ENCODE measurements at regions not wholly inside any gene's neighbourhood (a gene's known extent, or its start where the extent isn't known, plus 50 kb on each side); places are given as distances from the start of the nearest gene placed in this dataset.

- no peaks in the 10 kb centered on the region for H3K79me2 ChIP-seq (ENCODE audit: control insufficient read depth, insufficient read depth, low read length)
- peaks cover 0 to 2% of the 10 kb centered on the region in 2 experiments; a peak in 2 of 4 replicates for H3K27me3 ChIP-seq (replicated peaks in 1 of 2; ENCODE audit: control insufficient read depth in 2 of 2, insufficient read depth in 2 of 2, low read length in 1 of 2)
- POLR2A ChIA-PET: no interaction called here
- ATAC-seq: no peak
- no peak for DNase-seq (ENCODE audit: low read depth, low spot score)
- no peak overlapping the region for H3K27ac ChIP-seq (ENCODE audit: control insufficient read depth, insufficient read depth)
- SMC1A ChIA-PET (ENCODE audit: uncharacterized antibody, unreplicated experiment): no interaction called here
- no peaks in the 10 kb centered on the region for H3K4me1 ChIP-seq (ENCODE audit: control insufficient read depth, insufficient read depth, low read length)
- H3K9me3 ChIP-seq (replicated peaks; ENCODE audit: control insufficient read depth, insufficient read depth, low read length): no peaks in the 10 kb centered on the region
- CTCF ChIA-PET: no interaction called here
- RAD21 ChIA-PET (ENCODE audit: unreplicated experiment): no interaction called here
- H3K4me2 ChIP-seq (ENCODE audit: control insufficient read depth, insufficient read depth): no peak overlapping the region
- H3K9ac ChIP-seq (ENCODE audit: control insufficient read depth, insufficient read depth, low read length): no peak overlapping the region
- TF ChIP-seq HDGF (IDR thresholded peaks at IDR 0.05) (no peak), NBN (IDR thresholded peaks at IDR 0.05) (no peak), ZBED1 (IDR thresholded peaks at IDR 0.05; ENCODE audit: borderline replicate concordance) (no peak)
- BruUV-seq (replicated peaks): no TSS peak
- H3K4me3 ChIP-seq: no peak overlapping the region
- H3K36me3 ChIP-seq (ENCODE audit: control insufficient read depth in 2 of 2, insufficient read depth in 2 of 2, low read length in 1 of 2): no peaks in the 10 kb centered on the region
- WGBS (ENCODE audit: insufficient coverage, insufficient replicate concordance, low lambda C conversion rate, missing lambda C conversion rate): 13% methylated on average over 7 of the region's 7 CpGs
- in situ Hi-C loops (cut with MboI) (no loop called here), intact Hi-C loops (cut with micrococcal nuclease; ENCODE audit: unreplicated experiment) (no loop called here)
- H2AFZ ChIP-seq (ENCODE audit: control insufficient read depth, low read depth, low read length): no peak overlapping the region
- FAIRE-seq: no peak
- H4K20me1 ChIP-seq (ENCODE audit: control insufficient read depth, insufficient read depth): no peaks in the 10 kb centered on the region
Observed at GRCh38 chr10:69709366-69709941, 79.4 kb downstream of the FAM241B start.

GRCh38 chr10:69710008-69710888 is 80.2 kb downstream of the FAM241B start:
- H3K9me3 ChIP-seq (replicated peaks; ENCODE audit: control insufficient read depth, insufficient read depth, low read length): no peaks in the 10 kb centered on the region
- ChIA-PET POLR2A (no interaction called here), RAD21 (ENCODE audit: unreplicated experiment) (no interaction called here), CTCF (no interaction called here), SMC1A (ENCODE audit: uncharacterized antibody, unreplicated experiment) (no interaction called here)
- TF ChIP-seq BRCA1 (IDR thresholded peaks at IDR 0.05; ENCODE audit: low read depth, low read length): no peak
- TF ChIP-seq CBX3 (IDR thresholded peaks at IDR 0.05; ENCODE audit: borderline replicate concordance, low read depth): no peak
- no peak for TF ChIP-seq ZBED1 (IDR thresholded peaks at IDR 0.05; ENCODE audit: borderline replicate concordance)
- TF ChIP-seq CREB1 (IDR thresholded peaks at IDR 0.05; ENCODE audit: low read depth): no peak
- no peak for TF ChIP-seq USF1 (IDR thresholded peaks at IDR 0.05; ENCODE audit: borderline replicate concordance, extremely low read length, insufficient read depth, low read depth, low read length)
- no peak overlapping the region for H3K27ac ChIP-seq (ENCODE audit: control insufficient read depth, insufficient read depth)
- H3K27me3 ChIP-seq (replicated peaks in 1 of 2; ENCODE audit: control insufficient read depth in 2 of 2, insufficient read depth in 2 of 2, low read length in 1 of 2): peaks cover 0 to 2% of the 10 kb centered on the region in 2 experiments; a peak in 2 of 4 replicates
- H3K36me3 ChIP-seq (ENCODE audit: control insufficient read depth in 2 of 2, insufficient read depth in 2 of 2, low read length in 1 of 2): no peaks in the 10 kb centered on the region
- DNase-seq (ENCODE audit: low read depth, low spot score) (no peak), ATAC-seq (no peak), FAIRE-seq (no peak)
- H4K20me1 ChIP-seq (ENCODE audit: control insufficient read depth, insufficient read depth): no peaks in the 10 kb centered on the region
- H3K9ac ChIP-seq (ENCODE audit: control insufficient read depth, insufficient read depth, low read length): no peak overlapping the region
- H3K79me2 ChIP-seq (ENCODE audit: control insufficient read depth, insufficient read depth, low read length): no peaks in the 10 kb centered on the region
- H3K4me1 ChIP-seq (ENCODE audit: control insufficient read depth, insufficient read depth, low read length): no peaks in the 10 kb centered on the region
- H3K4me2 ChIP-seq (ENCODE audit: control insufficient read depth, insufficient read depth): no peak overlapping the region
- no TSS peak for BruUV-seq (replicated peaks)
- WGBS (ENCODE audit: insufficient coverage, insufficient replicate concordance, low lambda C conversion rate, missing lambda C conversion rate): 18% methylated on average over 9 of the region's 9 CpGs
- intact Hi-C loops (cut with micrococcal nuclease; ENCODE audit: unreplicated experiment) (no loop called here), in situ Hi-C loops (cut with MboI) (no loop called here)
- no peak overlapping the region for H3K4me3 ChIP-seq
- H2AFZ ChIP-seq (ENCODE audit: control insufficient read depth, low read depth, low read length): no peak overlapping the region
